HCT116 (cell line): ENCODE measurements at regions not wholly inside any gene's neighbourhood (a gene's known extent, or its start where the extent isn't known, plus 50 kb on each side); places are given as distances from the start of the nearest gene placed in this dataset.

Source experiments
- ATAC-seq: fragments of 200-7000 bp; cut with Tn5 transposase; 2 replicates; pipeline ENCODE4 v1.9.1; 2020; ENCODE audit warnings: mild to moderate bottlenecking, moderate library complexity
- BruUV-seq: library from RNA; stranded (reverse); fragments of 400-500 nt; replicated peaks from 2 replicates; lab custom pipeline; 2021; lab: Mats Ljungman, UMichigan
- CTCF ChIA-PET: fragments of 300-600 bp; sonication (Branson Sonifier 250); formaldehyde crosslinking; loops from one replicate; lab custom pipeline; 2021; ENCODE audit warnings: antibody characterized with exemption; lab: Charles Lee
- POLR2A ChIA-PET: fragments of 300-600, 350-600 bp; sonication (Branson Sonifier 250); formaldehyde crosslinking; loops from one replicate; lab custom pipeline; 2021; ENCODE audit warnings: antibody characterized with exemption; lab: Charles Lee
- RAD21 ChIA-PET, 2 experiments: fragments of 300-600 bp; sonication (Branson Sonifier 250); formaldehyde crosslinking; loops; one replicate each; lab custom pipeline; 2023; ENCODE audit warnings: low total read pairs in 2 of 2; ENCODE audit not compliant: uncharacterized antibody in 2 of 2, unreplicated experiment in 2 of 2, low non-redundant PET in 1 of 2; lab: Charles Lee
- DNase-seq: peaks from one replicate; pipeline ENCODE4 v3.0.0-alpha.2; 2010; ENCODE audit warnings: low read depth, low spot score
- H2AFZ ChIP-seq: fragments of 200-600 bp; shearing (Covaris generic), sonication (generic); 2 replicates; pipeline ENCODE4 v1.6.1; 2017; ENCODE audit warnings: low read depth, mixed run types, mixed read lengths, antibody characterized with exemption, low read length; ENCODE audit not compliant: poor library complexity, severe bottlenecking
- H3K27ac ChIP-seq: 2 replicates; pipeline ENCODE4 v1.5.1; 2012; ENCODE audit warnings: low read depth, low read length
- H3K27me3 ChIP-seq: fragments of 200-600 bp; sonication (generic); 2 replicates; pipeline ENCODE4 v1.6.1; 2016; ENCODE audit warnings: mixed run types, low read length, mixed read lengths; ENCODE audit not compliant: insufficient read depth
- H3K36me3 ChIP-seq, 2 experiments: fragments of 200-500 bp in 1 of 2; fragments of 200-600 bp in 1 of 2; sonication (Bioruptor generic) in 1 of 2; sonication (generic) in 1 of 2; 2 replicates each; pipeline versions ENCODE4 v1.5.1 to v1.6.1; 2014 to 2016; ENCODE audit warnings: low read length in 2 of 2, inconsistent platforms in 1 of 2, mixed read lengths in 1 of 2, mixed run types in 1 of 2; ENCODE audit not compliant: insufficient read depth in 2 of 2, control insufficient read depth in 1 of 2
- H3K4me1 ChIP-seq, 2 experiments: fragments of 200-600 bp in 1 of 2; sonication (generic) in 1 of 2; 2 replicates each; pipeline versions ENCODE4 v1.5.1 to v1.6.1; 2012 to 2017; ENCODE audit warnings: low read length in 2 of 2, inconsistent platforms in 1 of 2, mild to moderate bottlenecking in 1 of 2, mixed read lengths in 1 of 2, mixed run types in 1 of 2, moderate library complexity in 1 of 2; ENCODE audit not compliant: insufficient read depth in 2 of 2, control insufficient read depth in 1 of 2
- H3K4me2 ChIP-seq: fragments of 200-600 bp; sonication (generic); 2 replicates; pipeline ENCODE4 v1.6.1; 2017; ENCODE audit warnings: mixed run types, low read length, mixed read lengths
- H3K4me3 ChIP-seq, 2 experiments: fragments of 200-600 bp in 1 of 2; sonication (generic) in 1 of 2; replicated peaks in 1 of 2; 2 replicates each; pipeline ENCODE4 v1.5.1; 2011 to 2016; ENCODE audit warnings: low read length in 2 of 2, control low read depth in 1 of 2, low read depth in 1 of 2, mild to moderate bottlenecking in 1 of 2, mixed read lengths in 1 of 2, mixed run types in 1 of 2
- H3K79me2 ChIP-seq: fragments of 200-600 bp; sonication (generic); 2 replicates; pipeline ENCODE4 v1.6.1; 2017; ENCODE audit warnings: mild to moderate bottlenecking, mixed run types, low read length, moderate library complexity, mixed read lengths; ENCODE audit not compliant: insufficient read depth
- H3K9ac ChIP-seq: fragments of 200-600 bp; sonication (generic); 2 replicates; pipeline ENCODE4 v1.6.1; 2016; ENCODE audit warnings: low read length, mixed read lengths
- H3K9me2 ChIP-seq: fragments of 200-600 bp; sonication (generic), shearing (Covaris generic); 2 replicates; pipeline ENCODE4 v1.6.1; 2017; ENCODE audit warnings: mixed run types, mild to moderate bottlenecking, moderate library complexity; ENCODE audit not compliant: insufficient read depth
- H3K9me3 ChIP-seq, 2 experiments: fragments of 200-500 bp in 1 of 2; fragments of 200-600 bp in 1 of 2; sonication (Bioruptor generic) in 1 of 2; sonication (generic) in 1 of 2; 2 replicates each; pipeline ENCODE4 v1.6.1; 2014 to 2017; ENCODE audit warnings: low read length in 2 of 2, mixed read lengths in 2 of 2, inconsistent platforms in 1 of 2, low read depth in 1 of 2, mild to moderate bottlenecking in 1 of 2, mixed run types in 1 of 2, moderate library complexity in 1 of 2; ENCODE audit not compliant: control insufficient read depth in 1 of 2, insufficient read depth in 1 of 2
- H4K20me1 ChIP-seq: fragments of 200-600 bp; sonication (generic), shearing (Covaris generic); 2 replicates; pipeline ENCODE4 v1.6.1; 2017; ENCODE audit warnings: mixed run types, mild to moderate bottlenecking, moderate library complexity; ENCODE audit not compliant: insufficient read depth
- CBX3 ChIP-seq: IDR thresholded peaks from 2 replicates; pipeline ENCODE4 v1.6.1; 2012; ENCODE audit warnings: low read depth
- CEBPB ChIP-seq: IDR thresholded peaks from 2 replicates; pipeline ENCODE4 v1.6.1; 2012; ENCODE audit warnings: low read depth
- EGR1 ChIP-seq: IDR thresholded peaks from 2 replicates; pipeline ENCODE4 v1.6.1; 2012; ENCODE audit warnings: low read depth
- ELF1 ChIP-seq: IDR thresholded peaks from 2 replicates; pipeline ENCODE4 v1.6.1; 2012; ENCODE audit warnings: low read depth, borderline replicate concordance
- EZH2phosphoT487 ChIP-seq: fragments of 200-600 bp; IDR thresholded peaks from 2 replicates; pipeline ENCODE4 v1.6.1; 2018; ENCODE audit warnings: antibody characterized with exemption, borderline replicate concordance
- FOSL1 ChIP-seq: IDR thresholded peaks from 2 replicates; pipeline ENCODE4 v1.6.1; 2012; ENCODE audit warnings: low read depth
- JUND ChIP-seq: IDR thresholded peaks from 2 replicates; pipeline ENCODE4 v1.6.1; 2012
- POLR2A ChIP-seq: IDR thresholded peaks from 2 replicates; pipeline ENCODE4 v1.7.0; 2011; ENCODE audit warnings: borderline replicate concordance; ENCODE audit not compliant: insufficient read depth, insufficient read length; ENCODE audit errors: extremely low read depth
- POLR2AphosphoS5 ChIP-seq: IDR thresholded peaks from 2 replicates; pipeline ENCODE4 v1.6.1; 2011; ENCODE audit warnings: mild to moderate bottlenecking, low read depth, low read length, moderate library complexity
- RAD21 ChIP-seq: IDR thresholded peaks from 2 replicates; pipeline ENCODE4 v1.6.1; 2012; ENCODE audit warnings: low read depth, mild to moderate bottlenecking
- SP1 ChIP-seq: IDR thresholded peaks from 2 replicates; pipeline ENCODE4 v1.6.1; 2012; ENCODE audit warnings: low read depth
- ZFX ChIP-seq: fragments of 450-650 bp; IDR thresholded peaks from 2 replicates; pipeline ENCODE4 v1.6.1; 2017
- intact Hi-C: fragments of 100-400 bp; cut with micrococcal nuclease; formaldehyde crosslinking; loops from 2 replicates; pipeline ENCODE4 v1.10.0; 2022
- TF ChIP-seq, protein P1 (sequence below): IDR thresholded peaks from 2 replicates; pipeline ENCODE4 v1.6.1; 2012
- TF ChIP-seq, protein P2 (sequence below): IDR thresholded peaks from 2 replicates; pipeline ENCODE4 v1.6.1; 2012; ENCODE audit warnings: low read depth
- TF ChIP-seq, protein P3 (sequence below): IDR thresholded peaks from 2 replicates; pipeline ENCODE4 v1.6.1; 2011; ENCODE audit warnings: mild to moderate bottlenecking, low read length, moderate library complexity; ENCODE audit not compliant: insufficient replicate concordance; ENCODE audit errors: extremely low read depth

DNA sequence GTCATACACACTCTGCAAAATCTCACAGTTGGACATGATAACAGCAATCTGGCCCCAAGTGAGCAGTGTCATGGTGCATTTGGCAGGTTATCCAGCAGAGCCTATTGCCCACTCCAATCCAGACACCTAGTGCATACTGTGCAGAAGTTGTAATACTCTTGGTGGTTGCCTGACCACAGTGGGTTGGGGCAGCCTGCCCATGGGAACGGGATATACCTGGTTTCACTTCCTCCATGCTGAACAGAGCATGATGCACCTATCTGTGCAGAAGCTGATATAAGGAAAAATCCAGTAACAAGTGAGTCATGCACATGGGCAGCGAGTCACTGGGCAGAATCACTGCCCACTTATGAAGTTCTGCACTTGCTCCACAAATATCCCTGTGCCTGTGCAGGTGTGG, 105.3 kb upstream of the IGSF1 start:
- Histone ChIP-seq H3K9me3 (no peaks in the 10 kb centered on the region), H3K4me3 (no peak overlapping the region), H4K20me1 (no peaks in the 10 kb centered on the region), H3K4me2 (peak overlapping the region; percentile 25; the same call in 1 of the 2 replicates), H3K79me2 (no peaks in the 10 kb centered on the region), H3K36me3 (no peaks in the 10 kb centered on the region), H3K9ac (no peak overlapping the region), H3K27ac (no peak overlapping the region), H3K27me3 (no peaks in the 10 kb centered on the region), H2AFZ (no peak overlapping the region), H3K4me1 (peaks cover 0 to 9% of the 10 kb centered on the region in 2 experiments; a peak in 1 of 4 replicates), H3K9me2 (no peaks in the 10 kb centered on the region)
- DNase-seq (peak; percentile 10), ATAC-seq (peak; percentile 61)
- RAD21 ChIA-PET = no interaction called here
- no peak for TF ChIP-seq RAD21
- no peak for TF ChIP-seq CEBPB
- peak; percentile 65 for TF ChIP-seq FOSL1
- TF ChIP-seq ZFX = no peak
- peak; percentile 38; the same call in 1 of the 2 replicates for TF ChIP-seq SP1
- TF ChIP-seq EZH2phosphoT487 = no peak
- TF ChIP-seq POLR2A = no peak
- TF ChIP-seq POLR2AphosphoS5 = no peak
- TF ChIP-seq, protein P1, sequence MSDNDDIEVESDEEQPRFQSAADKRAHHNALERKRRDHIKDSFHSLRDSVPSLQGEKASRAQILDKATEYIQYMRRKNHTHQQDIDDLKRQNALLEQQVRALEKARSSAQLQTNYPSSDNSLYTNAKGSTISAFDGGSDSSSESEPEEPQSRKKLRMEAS = peak; percentile 34; the same call in 1 of the 2 replicates
- no peak for TF ChIP-seq EGR1
- peak; percentile 71; the same call in 1 of the 2 replicates for TF ChIP-seq CBX3
- TF ChIP-seq, protein P2, sequence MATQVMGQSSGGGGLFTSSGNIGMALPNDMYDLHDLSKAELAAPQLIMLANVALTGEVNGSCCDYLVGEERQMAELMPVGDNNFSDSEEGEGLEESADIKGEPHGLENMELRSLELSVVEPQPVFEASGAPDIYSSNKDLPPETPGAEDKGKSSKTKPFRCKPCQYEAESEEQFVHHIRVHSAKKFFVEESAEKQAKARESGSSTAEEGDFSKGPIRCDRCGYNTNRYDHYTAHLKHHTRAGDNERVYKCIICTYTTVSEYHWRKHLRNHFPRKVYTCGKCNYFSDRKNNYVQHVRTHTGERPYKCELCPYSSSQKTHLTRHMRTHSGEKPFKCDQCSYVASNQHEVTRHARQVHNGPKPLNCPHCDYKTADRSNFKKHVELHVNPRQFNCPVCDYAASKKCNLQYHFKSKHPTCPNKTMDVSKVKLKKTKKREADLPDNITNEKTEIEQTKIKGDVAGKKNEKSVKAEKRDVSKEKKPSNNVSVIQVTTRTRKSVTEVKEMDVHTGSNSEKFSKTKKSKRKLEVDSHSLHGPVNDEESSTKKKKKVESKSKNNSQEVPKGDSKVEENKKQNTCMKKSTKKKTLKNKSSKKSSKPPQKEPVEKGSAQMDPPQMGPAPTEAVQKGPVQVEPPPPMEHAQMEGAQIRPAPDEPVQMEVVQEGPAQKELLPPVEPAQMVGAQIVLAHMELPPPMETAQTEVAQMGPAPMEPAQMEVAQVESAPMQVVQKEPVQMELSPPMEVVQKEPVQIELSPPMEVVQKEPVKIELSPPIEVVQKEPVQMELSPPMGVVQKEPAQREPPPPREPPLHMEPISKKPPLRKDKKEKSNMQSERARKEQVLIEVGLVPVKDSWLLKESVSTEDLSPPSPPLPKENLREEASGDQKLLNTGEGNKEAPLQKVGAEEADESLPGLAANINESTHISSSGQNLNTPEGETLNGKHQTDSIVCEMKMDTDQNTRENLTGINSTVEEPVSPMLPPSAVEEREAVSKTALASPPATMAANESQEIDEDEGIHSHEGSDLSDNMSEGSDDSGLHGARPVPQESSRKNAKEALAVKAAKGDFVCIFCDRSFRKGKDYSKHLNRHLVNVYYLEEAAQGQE = no peak
- TF ChIP-seq JUND = peak; percentile 50; the same call in 1 of the 2 replicates
- no peak for TF ChIP-seq ELF1
- TF ChIP-seq, protein P3, sequence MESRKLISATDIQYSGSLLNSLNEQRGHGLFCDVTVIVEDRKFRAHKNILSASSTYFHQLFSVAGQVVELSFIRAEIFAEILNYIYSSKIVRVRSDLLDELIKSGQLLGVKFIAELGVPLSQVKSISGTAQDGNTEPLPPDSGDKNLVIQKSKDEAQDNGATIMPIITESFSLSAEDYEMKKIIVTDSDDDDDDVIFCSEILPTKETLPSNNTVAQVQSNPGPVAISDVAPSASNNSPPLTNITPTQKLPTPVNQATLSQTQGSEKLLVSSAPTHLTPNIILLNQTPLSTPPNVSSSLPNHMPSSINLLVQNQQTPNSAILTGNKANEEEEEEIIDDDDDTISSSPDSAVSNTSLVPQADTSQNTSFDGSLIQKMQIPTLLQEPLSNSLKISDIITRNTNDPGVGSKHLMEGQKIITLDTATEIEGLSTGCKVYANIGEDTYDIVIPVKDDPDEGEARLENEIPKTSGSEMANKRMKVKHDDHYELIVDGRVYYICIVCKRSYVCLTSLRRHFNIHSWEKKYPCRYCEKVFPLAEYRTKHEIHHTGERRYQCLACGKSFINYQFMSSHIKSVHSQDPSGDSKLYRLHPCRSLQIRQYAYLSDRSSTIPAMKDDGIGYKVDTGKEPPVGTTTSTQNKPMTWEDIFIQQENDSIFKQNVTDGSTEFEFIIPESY = no peak
- intact Hi-C loops = no loop called here
- BruUV-seq = no TSS peak
- POLR2A ChIA-PET = no interaction called here
- CTCF ChIA-PET = no interaction called here
